Neural crest cell (in vitro differentiated cells): ENCODE measurements at regions not wholly inside any gene's neighbourhood (a gene's known extent, or its start where the extent isn't known, plus 50 kb on each side); places are given as distances from the start of the nearest gene placed in this dataset.

Experiments
- DNase-seq: peaks from one replicate; pipeline ENCODE4 v3.0.0; 2021; ENCODE audit warnings: low read depth, mixed read lengths, low spot score
- H3K27ac Mint-ChIP-seq: one replicate; pipeline ENCODE4 v1.8.0; 2021; ENCODE audit warnings: mild to moderate bottlenecking, mixed read lengths; ENCODE audit not compliant: unreplicated experiment
- H3K27me3 Mint-ChIP-seq: 2 replicates; pipeline ENCODE4 v1.8.0; 2021; ENCODE audit warnings: low read depth, mild to moderate bottlenecking, mixed read lengths
- H3K36me3 Mint-ChIP-seq: 2 replicates; pipeline ENCODE4 v1.8.0; 2021; ENCODE audit warnings: low read depth, mild to moderate bottlenecking, mixed read lengths
- H3K4me1 Mint-ChIP-seq: 2 replicates; pipeline ENCODE4 v1.8.0; 2021; ENCODE audit warnings: mixed read lengths
- H3K4me3 Mint-ChIP-seq: one replicate; pipeline ENCODE4 v1.8.0; 2021; ENCODE audit warnings: mild to moderate bottlenecking, mixed read lengths
- H3K9me3 Mint-ChIP-seq: 2 replicates; pipeline ENCODE4 v1.8.0; 2021; ENCODE audit warnings: mixed read lengths
- CTCF ChIP-seq: fragments of 200-600 bp; sonication (generic); conservative IDR thresholded peaks from 2 replicates; pipeline ENCODE4 v1.5.0; 2021; ENCODE audit warnings: antibody characterized with exemption, mild to moderate bottlenecking

GRCh38 chr18:27250471-27250870, 65.4 kb upstream of the CHST9 start:
- Mint-ChIP-seq H3K36me3 (no peaks in the 10 kb centered on the region), H3K27ac (no peak overlapping the region), H3K27me3 (no peaks in the 10 kb centered on the region), H3K4me3 (no peak overlapping the region), H3K9me3 (peaks cover 2% of the 10 kb centered on the region), H3K4me1 (no peaks in the 10 kb centered on the region)
- no peak for TF ChIP-seq CTCF
- DNase-seq, result no peak

- no peaks in the 10 kb centered on the region for H3K36me3 Mint-ChIP-seq
- no peak overlapping the region for H3K4me3 Mint-ChIP-seq
- no peaks in the 10 kb centered on the region for H3K4me1 Mint-ChIP-seq
- no peaks in the 10 kb centered on the region for H3K27me3 Mint-ChIP-seq
- H3K27ac Mint-ChIP-seq, result no peak overlapping the region
- H3K9me3 Mint-ChIP-seq, result peaks cover 2% of the 10 kb centered on the region
- no peak for DNase-seq
- no peak for TF ChIP-seq CTCF
Observed at GRCh38 chr18:27249933-27250332, 64.8 kb upstream of the CHST9 start.

GRCh38 chr18:27244259-27244658, 59.2 kb upstream of the CHST9 start:
- no peak overlapping the region for H3K4me3 Mint-ChIP-seq
- H3K4me1 Mint-ChIP-seq, result no peaks in the 10 kb centered on the region
- no peak for DNase-seq
- TF ChIP-seq CTCF, result no peak
- H3K36me3 Mint-ChIP-seq, result no peaks in the 10 kb centered on the region
- H3K9me3 Mint-ChIP-seq, result no peaks in the 10 kb centered on the region
- H3K27me3 Mint-ChIP-seq, result no peaks in the 10 kb centered on the region
- no peak overlapping the region for H3K27ac Mint-ChIP-seq

GRCh38 chr18:27242392-27243047, 57.4 kb upstream of the CHST9 start:
- Mint-ChIP-seq H3K27ac (no peak overlapping the region), H3K4me3 (no peak overlapping the region), H3K36me3 (no peaks in the 10 kb centered on the region), H3K27me3 (no peaks in the 10 kb centered on the region), H3K4me1 (no peaks in the 10 kb centered on the region), H3K9me3 (no peaks in the 10 kb centered on the region)
- DNase-seq, result no peak
- TF ChIP-seq CTCF, result no peak

- H3K27ac Mint-ChIP-seq, result no peak overlapping the region
- H3K4me3 Mint-ChIP-seq, result no peak overlapping the region
- H3K27me3 Mint-ChIP-seq, result no peaks in the 10 kb centered on the region
- TF ChIP-seq CTCF, result no peak
- H3K9me3 Mint-ChIP-seq, result no peaks in the 10 kb centered on the region
- no peaks in the 10 kb centered on the region for H3K36me3 Mint-ChIP-seq
- no peaks in the 10 kb centered on the region for H3K4me1 Mint-ChIP-seq
- DNase-seq, result no peak
Observed at GRCh38 chr18:27240383-27240782, 55.3 kb upstream of the CHST9 start.

GRCh38 chr18:27239669-27240068, 54.6 kb upstream of the CHST9 start:
- no peaks in the 10 kb centered on the region for H3K27me3 Mint-ChIP-seq
- no peak for DNase-seq
- no peak for TF ChIP-seq CTCF
- H3K27ac Mint-ChIP-seq, result no peak overlapping the region
- H3K9me3 Mint-ChIP-seq, result no peaks in the 10 kb centered on the region
- H3K4me3 Mint-ChIP-seq, result no peak overlapping the region
- no peaks in the 10 kb centered on the region for H3K36me3 Mint-ChIP-seq
- no peaks in the 10 kb centered on the region for H3K4me1 Mint-ChIP-seq
